ENCODE measurements at regions not wholly inside any gene's neighbourhood (a gene's known extent, or its start where the extent isn't known, plus 50 kb on each side); places are given as distances from the start of the nearest gene placed in this dataset.

- Histone ChIP-seq H3K9me3 (ENCODE audit: control insufficient read depth in 2 of 2, low read length in 2 of 2) (no peaks in the 10 kb centered on the region), H3K4me1 (ENCODE audit: control insufficient read depth, insufficient read depth, low read length) (no peaks in the 10 kb centered on the region), H3K27ac (ENCODE audit: low read length) (no peak overlapping the region)
These were observed 2161.4 kb upstream of the PIK3C3 start for GRCh38 chr18:39793609-39794008.

GRCh38 chr18:39788383-39788782, 2166.7 kb upstream of the PIK3C3 start:
- Histone ChIP-seq H3K9ac (ENCODE audit: low read length in 2 of 2) (no peak overlapping the region), H3K36me3 (ENCODE audit: control insufficient read depth in 2 of 2, insufficient read depth in 2 of 2, low read length in 2 of 2) (no peaks in the 10 kb centered on the region), H3K27ac (ENCODE audit: low read length) (no peak overlapping the region), H3K27me3 (ENCODE audit: control insufficient read depth in 1 of 2, insufficient read depth in 2 of 2, low read length in 2 of 2) (no peaks in the 10 kb centered on the region), H3K4me3 (ENCODE audit: low read length in 2 of 2) (no peak overlapping the region), H3K9me3 (ENCODE audit: control insufficient read depth in 2 of 2, low read length in 2 of 2) (no peaks in the 10 kb centered on the region), H3K4me1 (ENCODE audit: control insufficient read depth, insufficient read depth, low read length) (no peaks in the 10 kb centered on the region)

More at GRCh38 chr18:39793609-39794008, 2161.4 kb upstream of the PIK3C3 start:
- no peaks in the 10 kb centered on the region for H3K27me3 ChIP-seq (ENCODE audit: control insufficient read depth in 1 of 2, insufficient read depth in 2 of 2, low read length in 2 of 2)
- H3K9ac ChIP-seq (ENCODE audit: low read length in 2 of 2) = no peak overlapping the region
- no peak overlapping the region for H3K4me3 ChIP-seq (ENCODE audit: low read length in 2 of 2)
- no peaks in the 10 kb centered on the region for H3K36me3 ChIP-seq (ENCODE audit: control insufficient read depth in 2 of 2, insufficient read depth in 2 of 2, low read length in 2 of 2)

- Histone ChIP-seq H3K36me3 (ENCODE audit: control insufficient read depth in 2 of 2, insufficient read depth in 2 of 2, low read length in 2 of 2) (no peaks in the 10 kb centered on the region), H3K9me3 (ENCODE audit: control insufficient read depth in 2 of 2, low read length in 2 of 2) (no peaks in the 10 kb centered on the region), H3K4me3 (ENCODE audit: low read length in 2 of 2) (no peak overlapping the region), H3K4me1 (ENCODE audit: control insufficient read depth, insufficient read depth, low read length) (no peaks in the 10 kb centered on the region), H3K27me3 (ENCODE audit: control insufficient read depth in 1 of 2, insufficient read depth in 2 of 2, low read length in 2 of 2) (no peaks in the 10 kb centered on the region), H3K9ac (ENCODE audit: low read length in 2 of 2) (no peak overlapping the region), H3K27ac (ENCODE audit: low read length) (no peak overlapping the region)
These were observed 2168.6 kb upstream of the PIK3C3 start for GRCh38 chr18:39786477-39786876.

GRCh38 chr18:39784541-39784940, 2170.5 kb upstream of the PIK3C3 start:
- no peak overlapping the region for H3K9ac ChIP-seq (ENCODE audit: low read length in 2 of 2)
- no peaks in the 10 kb centered on the region for H3K27me3 ChIP-seq (ENCODE audit: control insufficient read depth in 1 of 2, insufficient read depth in 2 of 2, low read length in 2 of 2)
- H3K9me3 ChIP-seq (ENCODE audit: control insufficient read depth in 2 of 2, low read length in 2 of 2) = no peaks in the 10 kb centered on the region
- no peaks in the 10 kb centered on the region for H3K36me3 ChIP-seq (ENCODE audit: control insufficient read depth in 2 of 2, insufficient read depth in 2 of 2, low read length in 2 of 2)
- no peak overlapping the region for H3K4me3 ChIP-seq (ENCODE audit: low read length in 2 of 2)
- H3K4me1 ChIP-seq (ENCODE audit: control insufficient read depth, insufficient read depth, low read length) = no peaks in the 10 kb centered on the region
- no peak overlapping the region for H3K27ac ChIP-seq (ENCODE audit: low read length)

- Histone ChIP-seq H3K36me3 (ENCODE audit: control insufficient read depth in 2 of 2, insufficient read depth in 2 of 2, low read length in 2 of 2) (no peaks in the 10 kb centered on the region), H3K27me3 (ENCODE audit: control insufficient read depth in 1 of 2, insufficient read depth in 2 of 2, low read length in 2 of 2) (no peaks in the 10 kb centered on the region), H3K4me3 (ENCODE audit: low read length in 2 of 2) (no peak overlapping the region)
These were observed 2173.5 kb upstream of the PIK3C3 start for GRCh38 chr18:39781565-39781964.

GRCh38 chr18:39780774-39781173, 2174.3 kb upstream of the PIK3C3 start:
- H3K9ac ChIP-seq (ENCODE audit: low read length in 2 of 2) = no peak overlapping the region
- no peaks in the 10 kb centered on the region for H3K27me3 ChIP-seq (ENCODE audit: control insufficient read depth in 1 of 2, insufficient read depth in 2 of 2, low read length in 2 of 2)
- no peak overlapping the region for H3K27ac ChIP-seq (ENCODE audit: low read length)
- no peaks in the 10 kb centered on the region for H3K36me3 ChIP-seq (ENCODE audit: control insufficient read depth in 2 of 2, insufficient read depth in 2 of 2, low read length in 2 of 2)
- no peak overlapping the region for H3K4me3 ChIP-seq (ENCODE audit: low read length in 2 of 2)
- no peaks in the 10 kb centered on the region for H3K9me3 ChIP-seq (ENCODE audit: control insufficient read depth in 2 of 2, low read length in 2 of 2)
- H3K4me1 ChIP-seq (ENCODE audit: control insufficient read depth, insufficient read depth, low read length) = no peaks in the 10 kb centered on the region

More at GRCh38 chr18:39781565-39781964, 2173.5 kb upstream of the PIK3C3 start:
- Histone ChIP-seq H3K9ac (ENCODE audit: low read length in 2 of 2) (no peak overlapping the region), H3K27ac (ENCODE audit: low read length) (no peak overlapping the region), H3K9me3 (ENCODE audit: control insufficient read depth in 2 of 2, low read length in 2 of 2) (no peaks in the 10 kb centered on the region), H3K4me1 (ENCODE audit: control insufficient read depth, insufficient read depth, low read length) (no peaks in the 10 kb centered on the region)

- no peaks in the 10 kb centered on the region for H3K36me3 ChIP-seq (ENCODE audit: control insufficient read depth in 2 of 2, insufficient read depth in 2 of 2, low read length in 2 of 2)
- no peaks in the 10 kb centered on the region for H3K27me3 ChIP-seq (ENCODE audit: control insufficient read depth in 1 of 2, insufficient read depth in 2 of 2, low read length in 2 of 2)
- H3K9ac ChIP-seq (ENCODE audit: low read length in 2 of 2) = no peak overlapping the region
These were observed 2175.1 kb upstream of the PIK3C3 start for GRCh38 chr18:39779926-39780325.

GRCh38 chr18:39776766-39777165, 2178.3 kb upstream of the PIK3C3 start:
- Histone ChIP-seq H3K9me3 (ENCODE audit: control insufficient read depth in 2 of 2, low read length in 2 of 2) (no peaks in the 10 kb centered on the region), H3K9ac (ENCODE audit: low read length in 2 of 2) (no peak overlapping the region), H3K4me3 (ENCODE audit: low read length in 2 of 2) (no peak overlapping the region), H3K4me1 (ENCODE audit: control insufficient read depth, insufficient read depth, low read length) (no peaks in the 10 kb centered on the region), H3K27ac (ENCODE audit: low read length) (no peak overlapping the region), H3K27me3 (ENCODE audit: control insufficient read depth in 1 of 2, insufficient read depth in 2 of 2, low read length in 2 of 2) (no peaks in the 10 kb centered on the region), H3K36me3 (ENCODE audit: control insufficient read depth in 2 of 2, insufficient read depth in 2 of 2, low read length in 2 of 2) (no peaks in the 10 kb centered on the region)

More at GRCh38 chr18:39779926-39780325, 2175.1 kb upstream of the PIK3C3 start:
- Histone ChIP-seq H3K9me3 (ENCODE audit: control insufficient read depth in 2 of 2, low read length in 2 of 2) (no peaks in the 10 kb centered on the region), H3K4me3 (ENCODE audit: low read length in 2 of 2) (no peak overlapping the region), H3K4me1 (ENCODE audit: control insufficient read depth, insufficient read depth, low read length) (no peaks in the 10 kb centered on the region), H3K27ac (ENCODE audit: low read length) (no peak overlapping the region)

GRCh38 chr18:39774957-39775598, 2180.0 kb upstream of the PIK3C3 start:
- Histone ChIP-seq H3K36me3 (ENCODE audit: control insufficient read depth in 2 of 2, insufficient read depth in 2 of 2, low read length in 2 of 2) (no peaks in the 10 kb centered on the region), H3K27ac (ENCODE audit: low read length) (no peak overlapping the region), H3K9me3 (ENCODE audit: control insufficient read depth in 2 of 2, low read length in 2 of 2) (no peaks in the 10 kb centered on the region), H3K27me3 (ENCODE audit: control insufficient read depth in 1 of 2, insufficient read depth in 2 of 2, low read length in 2 of 2) (no peaks in the 10 kb centered on the region), H3K4me1 (ENCODE audit: control insufficient read depth, insufficient read depth, low read length) (no peaks in the 10 kb centered on the region), H3K9ac (ENCODE audit: low read length in 2 of 2) (no peak overlapping the region), H3K4me3 (ENCODE audit: low read length in 2 of 2) (no peak overlapping the region)

- Histone ChIP-seq H3K9me3 (ENCODE audit: control insufficient read depth in 2 of 2, low read length in 2 of 2) (no peaks in the 10 kb centered on the region), H3K4me1 (ENCODE audit: control insufficient read depth, insufficient read depth, low read length) (no peaks in the 10 kb centered on the region), H3K9ac (ENCODE audit: low read length in 2 of 2) (no peak overlapping the region), H3K4me3 (ENCODE audit: low read length in 2 of 2) (no peak overlapping the region), H3K27ac (ENCODE audit: low read length) (no peak overlapping the region), H3K27me3 (ENCODE audit: control insufficient read depth in 1 of 2, insufficient read depth in 2 of 2, low read length in 2 of 2) (no peaks in the 10 kb centered on the region), H3K36me3 (ENCODE audit: control insufficient read depth in 2 of 2, insufficient read depth in 2 of 2, low read length in 2 of 2) (no peaks in the 10 kb centered on the region)
These were observed 2181.4 kb upstream of the PIK3C3 start for GRCh38 chr18:39773646-39774045.

GRCh38 chr18:39772155-39772919, 2182.7 kb upstream of the PIK3C3 start:
- Histone ChIP-seq H3K9ac (ENCODE audit: low read length in 2 of 2) (no peak overlapping the region), H3K9me3 (ENCODE audit: control insufficient read depth in 2 of 2, low read length in 2 of 2) (no peaks in the 10 kb centered on the region), H3K27ac (ENCODE audit: low read length) (no peak overlapping the region), H3K36me3 (ENCODE audit: control insufficient read depth in 2 of 2, insufficient read depth in 2 of 2, low read length in 2 of 2) (no peaks in the 10 kb centered on the region), H3K4me1 (ENCODE audit: control insufficient read depth, insufficient read depth, low read length) (no peaks in the 10 kb centered on the region), H3K27me3 (ENCODE audit: control insufficient read depth in 1 of 2, insufficient read depth in 2 of 2, low read length in 2 of 2) (no peaks in the 10 kb centered on the region), H3K4me3 (ENCODE audit: low read length in 2 of 2) (no peak overlapping the region)

Measured in stomach smooth muscle (tissue), 2 donors.